SK-N-SH (cell line): ENCODE measurements at regions not wholly inside any gene's neighbourhood (a gene's known extent, or its start where the extent isn't known, plus 50 kb on each side); places are given as distances from the start of the nearest gene placed in this dataset.

Experiments
- CTCF ChIA-PET: fragments of 300-600, 350-600 bp; formaldehyde crosslinking; extraction: SDS; loops from one replicate; lab custom pipeline; 2021; lab: Yijun Ruan, JAX
- POLR2A ChIA-PET: fragments of 350-600 bp; sonication (Branson Sonifier 250); formaldehyde crosslinking; extraction: SDS; loops from one replicate; lab custom pipeline; 2020; ENCODE audit warnings: antibody characterized with exemption, inconsistent platforms; lab: Yijun Ruan, JAX
- DNase-seq: peaks from one replicate; pipeline ENCODE4 v3.0.0; 2012
- H2AFZ ChIP-seq: fragments of 200-600 bp; sonication (generic); 2 replicates; pipeline ENCODE4 v1.8.1; 2016; ENCODE audit warnings: antibody characterized with exemption, mild to moderate bottlenecking, low read depth
- H3F3A ChIP-seq: fragments of 200-600 bp; sonication (generic); replicated peaks from 2 replicates; pipeline ENCODE3; 2016; ENCODE audit warnings: antibody characterized with exemption, mild to moderate bottlenecking; ENCODE audit not compliant: insufficient read depth
- H3K27ac ChIP-seq, 2 experiments: fragments of 200-500 bp in 1 of 2; fragments of 200-600 bp in 1 of 2; sonication (Bioruptor generic) in 1 of 2; sonication (generic), shearing (Covaris generic) in 1 of 2; 2 replicates each; pipeline versions ENCODE4 v1.5.1 to v1.6.1; 2014 to 2016; ENCODE audit warnings: low read depth in 2 of 2, inconsistent platforms in 1 of 2, low read length in 1 of 2, mild to moderate bottlenecking in 1 of 2, mixed read lengths in 1 of 2
- H3K27me3 ChIP-seq: fragments of 200-600 bp; sonication (generic), shearing (Covaris generic); 2 replicates; pipeline ENCODE4 v1.6.1; 2016; ENCODE audit warnings: mixed run types; ENCODE audit not compliant: insufficient read depth
- H3K36me3 ChIP-seq, 2 experiments: fragments of 200-500 bp in 1 of 2; fragments of 200-600 bp in 1 of 2; sonication (Bioruptor generic) in 1 of 2; sonication (generic) in 1 of 2; replicated peaks in 1 of 2; 2 replicates each; pipeline versions ENCODE3 to v1.5.1; 2014 to 2016; ENCODE audit warnings: low read length in 1 of 2, mild to moderate bottlenecking in 1 of 2; ENCODE audit not compliant: insufficient read depth in 2 of 2, control insufficient read depth in 1 of 2
- H3K4me1 ChIP-seq, 2 experiments: fragments of 200-500 bp in 1 of 2; fragments of 200-600 bp in 1 of 2; sonication (Bioruptor generic) in 1 of 2; sonication (generic), shearing (Covaris generic) in 1 of 2; 2 replicates each; pipeline versions ENCODE4 v1.5.1 to v1.6.1; 2014 to 2016; ENCODE audit warnings: low read depth in 1 of 2, low read length in 1 of 2, mixed run types in 1 of 2; ENCODE audit not compliant: insufficient read depth in 2 of 2, control insufficient read depth in 1 of 2
- H3K4me2 ChIP-seq: fragments of 200-600 bp; sonication (generic), shearing (Covaris generic); 2 replicates; pipeline ENCODE4 v1.6.1; 2017; ENCODE audit warnings: mixed run types
- H3K4me3 ChIP-seq, 2 experiments: fragments of 200-500 bp in 1 of 2; fragments of 200-600 bp in 1 of 2; sonication (Bioruptor generic) in 1 of 2; sonication (generic), shearing (Covaris generic) in 1 of 2; 2 replicates each; pipeline versions ENCODE4 v1.5.1 to v1.8.1; 2014 to 2016; ENCODE audit warnings: low read depth in 2 of 2, inconsistent platforms in 1 of 2, low read length in 1 of 2, mild to moderate bottlenecking in 1 of 2, mixed read lengths in 1 of 2, moderate library complexity in 1 of 2
- H3K79me2 ChIP-seq: fragments of 200-600 bp; sonication (generic); 2 replicates; pipeline ENCODE4 v1.8.1; 2017; ENCODE audit warnings: mild to moderate bottlenecking; ENCODE audit not compliant: insufficient read depth
- H3K9ac ChIP-seq: fragments of 200-600 bp; sonication (generic); 2 replicates; pipeline ENCODE4 v1.6.1; 2017; ENCODE audit warnings: mixed run types
- H3K9me2 ChIP-seq: fragments of 200-600 bp; sonication (generic); 2 replicates; pipeline ENCODE4 v1.6.1; 2017; ENCODE audit warnings: mixed run types
- H3K9me3 ChIP-seq: fragments of 200-600 bp; sonication (generic); 2 replicates; pipeline ENCODE4 v1.6.1; 2017; ENCODE audit warnings: mixed run types, mild to moderate bottlenecking, moderate library complexity
- H4K20me1 ChIP-seq: fragments of 200-600 bp; sonication (generic); 2 replicates; pipeline ENCODE4 v1.6.1; 2017; ENCODE audit warnings: mild to moderate bottlenecking, mixed run types; ENCODE audit not compliant: insufficient read depth
- CTCF ChIP-seq: fragments of 200-600 bp; sonication (generic); IDR thresholded peaks from 2 replicates; pipeline ENCODE4 v1.6.1; 2017; ENCODE audit warnings: antibody characterized with exemption, mild to moderate bottlenecking, moderate library complexity
- EP300 ChIP-seq, 2 experiments: IDR thresholded peaks; 2 replicates each; pipeline versions ENCODE4 v1.4.0 to v1.6.1; 2012; ENCODE audit warnings: borderline replicate concordance in 1 of 2, low read depth in 1 of 2, low read length in 1 of 2
- FOXJ3 ChIP-seq: sonication (generic); formaldehyde crosslinking; IDR thresholded peaks from 2 replicates; pipeline ENCODE4 v1.5.1; 2020; ENCODE audit warnings: mild to moderate bottlenecking, missing genetic modification reagents
- FOXM1 ChIP-seq: IDR thresholded peaks from 2 replicates; pipeline ENCODE4 v1.4.0; 2012; ENCODE audit warnings: low read depth, mild to moderate bottlenecking
- MEF2A ChIP-seq: IDR thresholded peaks from 2 replicates; pipeline ENCODE4 v1.4.0; 2012; ENCODE audit warnings: low read depth, borderline replicate concordance
- MXI1 ChIP-seq: IDR thresholded peaks from 2 replicates; pipeline ENCODE4 v1.6.1; 2012; ENCODE audit warnings: mild to moderate bottlenecking, low read depth, low read length, improper control_type of control experiment
- SIN3A ChIP-seq: IDR thresholded peaks from 2 replicates; pipeline ENCODE4 v1.6.1; 2012; ENCODE audit warnings: low read depth, mild to moderate bottlenecking, low read length, moderate library complexity, borderline replicate concordance
- TEAD4 ChIP-seq: IDR thresholded peaks from 2 replicates; pipeline ENCODE4 v1.4.0; 2012; ENCODE audit warnings: mild to moderate bottlenecking, borderline replicate concordance; ENCODE audit not compliant: insufficient read depth
- YY1 ChIP-seq: IDR thresholded peaks from 2 replicates; pipeline ENCODE4 v1.4.0; 2012; ENCODE audit warnings: low read depth, mild to moderate bottlenecking
- WGBS: methylation state at CpG from one replicate; pipeline ENCODE4 v1.1.6; 2017; ENCODE audit warnings: low lambda C conversion rate; 5-methylcytosine and 5-hydroxymethylcytosine counted together

- peak overlapping the region; percentile 42; the same call in 1 of the 2 replicates for H3K9ac ChIP-seq
- H3K36me3 ChIP-seq: no peaks in the 10 kb centered on the region
- TF ChIP-seq SIN3A: no peak
- TF ChIP-seq MEF2A: peak; percentile 39; the same call in 1 of the 2 replicates
- no peak for TF ChIP-seq TEAD4
- no peak for TF ChIP-seq YY1
- no peak for TF ChIP-seq FOXM1
- TF ChIP-seq FOXJ3: no peak
- no peak for TF ChIP-seq MXI1
- TF ChIP-seq EP300 (IDR thresholded peaks at IDR 0.05; ENCODE audit: borderline replicate concordance in 1 of 2, low read depth in 1 of 2, low read length in 1 of 2): no peak
- CTCF ChIA-PET: interaction anchor here (2.1 kb wide), 1 partner anchor 43 kb away, joined by 7 read pairs; no protein-coding TSS in a partner anchor
- H3K4me1 ChIP-seq: peaks cover 0 to 26% of the 10 kb centered on the region in 2 experiments; a peak in 2 of 4 replicates
- peaks cover 27% of the 10 kb centered on the region for H3F3A ChIP-seq
- H3K9me2 ChIP-seq: no peaks in the 10 kb centered on the region
- peak overlapping the region in 1 of 2 experiments; percentile 41; a peak in 2 of 4 replicates for H3K4me3 ChIP-seq
- H3K79me2 ChIP-seq: no peaks in the 10 kb centered on the region
- POLR2A ChIA-PET: no interaction called here
- H3K27ac ChIP-seq: peak overlapping the region in 1 of 2 experiments; percentile 84; a peak in 2 of 4 replicates
- H3K9me3 ChIP-seq: peaks cover 5% of the 10 kb centered on the region; the same call in 1 of the 2 replicates
- H3K4me2 ChIP-seq: peak overlapping the region; percentile 68
- WGBS: 18% methylated on average over 4 of the region's 4 CpGs
- H2AFZ ChIP-seq: peak overlapping the region; percentile 62
- no peaks in the 10 kb centered on the region for H4K20me1 ChIP-seq
- H3K27me3 ChIP-seq: no peaks in the 10 kb centered on the region
- no peak for DNase-seq
Measured at GRCh38 chr7:34277803-34278199, 372.5 kb downstream of the BMPER start.

GRCh38 chr7:34281260-34281659, 375.9 kb downstream of the BMPER start:
- no peaks in the 10 kb centered on the region for H3K27me3 ChIP-seq
- TF ChIP-seq CTCF (peak; percentile 43), EP300 (IDR thresholded peaks at IDR 0.05; ENCODE audit: borderline replicate concordance in 1 of 2, low read depth in 1 of 2, low read length in 1 of 2) (no peak)
- no peak overlapping the region for H3K27ac ChIP-seq
- no peaks in the 10 kb centered on the region for H4K20me1 ChIP-seq
- H3K4me3 ChIP-seq: no peak overlapping the region
- no peak for DNase-seq
- no peaks in the 10 kb centered on the region for H3K9me2 ChIP-seq
- POLR2A ChIA-PET: no interaction called here
- H2AFZ ChIP-seq: no peak overlapping the region
- H3K79me2 ChIP-seq: no peaks in the 10 kb centered on the region
- no peaks in the 10 kb centered on the region for H3K36me3 ChIP-seq
- peaks cover 20% of the 10 kb centered on the region for H3F3A ChIP-seq
- 61% methylated on average over 1 of the region's 1 CpG for WGBS
- peaks cover 5% of the 10 kb centered on the region; the same call in 1 of the 2 replicates for H3K9me3 ChIP-seq
- CTCF ChIA-PET: interaction anchor here (1.0 kb wide), 1 partner anchor 39 kb away, joined by 3 read pairs; no protein-coding TSS in a partner anchor
- H3K4me1 ChIP-seq: peaks cover 0 to 19% of the 10 kb centered on the region in 2 experiments; a peak in 2 of 4 replicates
- H3K9ac ChIP-seq: no peak overlapping the region
- no peak overlapping the region for H3K4me2 ChIP-seq
